B cell (primary cell): ENCODE measurements at regions not wholly inside any gene's neighbourhood (a gene's known extent, or its start where the extent isn't known, plus 50 kb on each side); places are given as distances from the start of the nearest gene placed in this dataset.
"Not testable (repeated sequence)": the region's sequence is repeated elsewhere in the genome, so short reads cannot be mapped to it uniquely, and the experiment has no call there.

Experiments used
- ATAC-seq: fragments of 200-7000 bp; cut with Tn5 transposase; one replicate; pipeline ENCODE4 v1.10.0; 2021; ENCODE audit warnings: low read depth, mild to moderate bottlenecking, moderate number of reproducible peaks, moderate library complexity
- CTCF ChIA-PET: fragments of 350-600 bp; sonication (Branson Sonifier 250); formaldehyde crosslinking; loops from one replicate; lab custom pipeline; 2021; ENCODE audit warnings: antibody characterized with exemption, inconsistent platforms; lab: Charles Lee
- POLR2A ChIA-PET: fragments of 350-600 bp; sonication (Branson Sonifier 250); formaldehyde crosslinking; loops from one replicate; lab custom pipeline; 2021; ENCODE audit warnings: antibody characterized with exemption; lab: Charles Lee
- DNase-seq: peaks from one replicate; pipeline ENCODE4 v3.0.0; 2013
- H2AFZ ChIP-seq: 2 replicates; pipeline ENCODE4 v1.6.1; 2012; ENCODE audit warnings: mild to moderate bottlenecking, low read depth, low read length; ENCODE audit not compliant: insufficient read depth, poor library complexity, severe bottlenecking
- H3K27ac ChIP-seq, 2 donors: 1 replicate in 1 of 2; 2 replicates in 1 of 2; pipeline ENCODE4 v1.5.1; 2012 to 2013; ENCODE audit warnings: low read length in 2 of 2, mild to moderate bottlenecking in 2 of 2, moderate library complexity in 1 of 2
- H3K27me3 ChIP-seq, 4 experiments: fragments of 200-600 bp in 1 of 4; sonication (generic) in 1 of 4; replicated peaks in 1 of 4; 1 replicate in 2 of 4; 2 replicates in 2 of 4; pipeline versions ENCODE4 v1.6.1 to v1.7.0; 2013 to 2016; ENCODE audit warnings: low read length in 3 of 4, mild to moderate bottlenecking in 2 of 4, mixed read lengths in 1 of 4, moderate library complexity in 1 of 4; ENCODE audit not compliant: insufficient read depth in 4 of 4, control insufficient read depth in 3 of 4; ENCODE audit errors: control extremely low read depth in 1 of 4
- H3K36me3 ChIP-seq, 2 experiments: replicated peaks in 1 of 2; 1 replicate in 1 of 2; 2 replicates in 1 of 2; pipeline versions ENCODE4 v1.6.1 to v1.7.1; 2013; ENCODE audit warnings: low read length in 1 of 2; ENCODE audit not compliant: insufficient read depth in 2 of 2, control insufficient read depth in 1 of 2; ENCODE audit errors: control extremely low read depth in 1 of 2, extremely low read depth in 1 of 2
- H3K4me1 ChIP-seq, 2 donors: fragments of 200-600 bp in 1 of 2; sonication (generic) in 1 of 2; 1 replicate in 1 of 2; 2 replicates in 1 of 2; pipeline versions ENCODE4 v1.5.1 to v1.6.1; 2013 to 2017; ENCODE audit warnings: low read length in 2 of 2; ENCODE audit not compliant: control insufficient read depth in 2 of 2, insufficient read depth in 2 of 2
- H3K4me2 ChIP-seq: replicated peaks from 2 replicates; pipeline ENCODE3; 2012; ENCODE audit warnings: mild to moderate bottlenecking, low read depth, low read length; ENCODE audit not compliant: poor library complexity, severe bottlenecking
- H3K4me3 ChIP-seq, 5 experiments: fragments of 200-600 bp in 1 of 5; sonication (generic) in 1 of 5; 1 replicate in 3 of 5; 2 replicates in 2 of 5; pipeline versions ENCODE4 v1.5.1 to v1.7.0; 2011 to 2016; ENCODE audit warnings: low read length in 4 of 5, mild to moderate bottlenecking in 4 of 5, low read depth in 2 of 5, control low read depth in 1 of 5, moderate library complexity in 1 of 5; ENCODE audit not compliant: insufficient read depth in 1 of 5; ENCODE audit errors: control extremely low read depth in 1 of 5, extremely low read depth in 1 of 5
- H3K79me2 ChIP-seq: fragments of 200-600 bp; sonication (generic); one replicate; pipeline ENCODE4 v1.6.0; 2016; ENCODE audit warnings: low read length; ENCODE audit not compliant: control insufficient read depth, insufficient read depth
- H3K9ac ChIP-seq: fragments of 200-600 bp; sonication (generic); 2 replicates; pipeline ENCODE4 v1.6.1; 2017; ENCODE audit warnings: mild to moderate bottlenecking, low read length, moderate library complexity
- H3K9me3 ChIP-seq, 3 donors: one replicate each; pipeline versions ENCODE4 v1.6.1 to v1.7.1; 2013; ENCODE audit warnings: low read length in 2 of 3; ENCODE audit not compliant: control insufficient read depth in 2 of 3, insufficient read depth in 1 of 3; ENCODE audit errors: control extremely low read depth in 1 of 3
- H4K20me1 ChIP-seq: 2 replicates; pipeline ENCODE4 v1.6.0; 2012; ENCODE audit warnings: mild to moderate bottlenecking, low read length; ENCODE audit not compliant: insufficient read depth, control insufficient read depth, poor library complexity, severe bottlenecking
- H3K27ac Mint-ChIP-seq: one replicate; pipeline ENCODE4 v1.8.0; 2021; ENCODE audit warnings: mixed read lengths
- H3K27me3 Mint-ChIP-seq: one replicate; pipeline ENCODE4 v1.8.0; 2021; ENCODE audit warnings: mixed read lengths
- H3K4me1 Mint-ChIP-seq: one replicate; pipeline ENCODE4 v1.8.0; 2021; ENCODE audit warnings: mixed read lengths
- H3K4me3 Mint-ChIP-seq: one replicate; pipeline ENCODE4 v1.8.0; 2021; ENCODE audit warnings: mixed read lengths
- H3K9me3 Mint-ChIP-seq: one replicate; pipeline ENCODE4 v1.8.0; 2022; ENCODE audit warnings: mixed read lengths; ENCODE audit not compliant: insufficient read depth
- EZH2 ChIP-seq: IDR thresholded peaks from 2 replicates; pipeline ENCODE4 v1.6.1; 2012; ENCODE audit warnings: borderline replicate concordance, low read depth, mild to moderate bottlenecking, moderate library complexity, low read length; ENCODE audit not compliant: insufficient read depth, poor library complexity, severe bottlenecking
- WGBS: methylation state at CpG from one replicate; pipeline ENCODE4 v1.1.5; 2013; ENCODE audit warnings: missing lambda C conversion rate; ENCODE audit not compliant: insufficient coverage; 5-methylcytosine and 5-hydroxymethylcytosine counted together
- intact Hi-C: fragments of 100-400 bp; cut with micrococcal nuclease; formaldehyde crosslinking; loops from one replicate; pipeline ENCODE4 v1.10.0; 2022
- TF ChIP-seq, protein P1 (sequence below): fragments of 200-600 bp; IDR thresholded peaks from one replicate; pipeline ENCODE4 v1.8.0; 2022; ENCODE audit warnings: antibody characterized with exemption, mild to moderate bottlenecking

DNA sequence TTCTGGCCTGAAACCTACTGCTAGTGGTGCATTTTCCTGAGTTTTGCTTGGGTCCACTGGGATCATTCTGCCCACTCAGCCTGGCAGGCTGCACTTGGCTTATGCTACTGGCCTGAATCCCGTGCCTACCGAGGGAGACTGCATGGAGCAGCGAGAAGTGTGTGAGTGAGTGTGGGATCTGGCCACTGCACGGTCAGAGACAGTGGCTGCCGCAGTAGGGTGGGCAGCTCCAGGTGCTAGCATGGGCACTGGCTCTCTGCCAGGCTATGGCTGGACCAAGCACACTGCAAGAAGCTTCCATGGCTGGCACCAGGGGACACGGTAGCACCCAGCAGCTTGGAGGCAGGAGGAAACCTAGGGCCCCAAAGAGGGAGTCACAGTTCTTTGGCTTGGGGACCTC, 1058.7 kb upstream of the ACO1 start:
- CTCF ChIA-PET = no interaction called here
- Histone ChIP-seq H2AFZ (no peak overlapping the region), H3K27ac (no peak overlapping the region), H4K20me1 (no peaks in the 10 kb centered on the region), H3K79me2 (no peaks in the 10 kb centered on the region), H3K4me3 (no peak overlapping the region), H3K9me3 (peaks cover 0 to under 1% (median 0%) of the 10 kb centered on the region in 3 donors), H3K4me2 (no peak overlapping the region), H3K36me3 (no peaks in the 10 kb centered on the region), H3K4me1 (peaks cover 8 to 13% of the 10 kb centered on the region in 2 donors), H3K27me3 (no peaks in the 10 kb centered on the region), H3K9ac (no peak overlapping the region)
- POLR2A ChIA-PET = no interaction called here
- no peak for ATAC-seq
- DNase-seq = no peak
- Mint-ChIP-seq H3K9me3 (no peaks in the 10 kb centered on the region), H3K27me3 (no peaks in the 10 kb centered on the region), H3K4me3 (no peak overlapping the region), H3K27ac (no peak overlapping the region), H3K4me1 (peaks cover 10% of the 10 kb centered on the region)
- no peak for TF ChIP-seq EZH2
- TF ChIP-seq, protein P1, sequence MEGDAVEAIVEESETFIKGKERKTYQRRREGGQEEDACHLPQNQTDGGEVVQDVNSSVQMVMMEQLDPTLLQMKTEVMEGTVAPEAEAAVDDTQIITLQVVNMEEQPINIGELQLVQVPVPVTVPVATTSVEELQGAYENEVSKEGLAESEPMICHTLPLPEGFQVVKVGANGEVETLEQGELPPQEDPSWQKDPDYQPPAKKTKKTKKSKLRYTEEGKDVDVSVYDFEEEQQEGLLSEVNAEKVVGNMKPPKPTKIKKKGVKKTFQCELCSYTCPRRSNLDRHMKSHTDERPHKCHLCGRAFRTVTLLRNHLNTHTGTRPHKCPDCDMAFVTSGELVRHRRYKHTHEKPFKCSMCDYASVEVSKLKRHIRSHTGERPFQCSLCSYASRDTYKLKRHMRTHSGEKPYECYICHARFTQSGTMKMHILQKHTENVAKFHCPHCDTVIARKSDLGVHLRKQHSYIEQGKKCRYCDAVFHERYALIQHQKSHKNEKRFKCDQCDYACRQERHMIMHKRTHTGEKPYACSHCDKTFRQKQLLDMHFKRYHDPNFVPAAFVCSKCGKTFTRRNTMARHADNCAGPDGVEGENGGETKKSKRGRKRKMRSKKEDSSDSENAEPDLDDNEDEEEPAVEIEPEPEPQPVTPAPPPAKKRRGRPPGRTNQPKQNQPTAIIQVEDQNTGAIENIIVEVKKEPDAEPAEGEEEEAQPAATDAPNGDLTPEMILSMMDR = no peak
- intact Hi-C loops = no loop called here
- WGBS = 89% methylated on average over 6 of the region's 6 CpGs

DNA sequence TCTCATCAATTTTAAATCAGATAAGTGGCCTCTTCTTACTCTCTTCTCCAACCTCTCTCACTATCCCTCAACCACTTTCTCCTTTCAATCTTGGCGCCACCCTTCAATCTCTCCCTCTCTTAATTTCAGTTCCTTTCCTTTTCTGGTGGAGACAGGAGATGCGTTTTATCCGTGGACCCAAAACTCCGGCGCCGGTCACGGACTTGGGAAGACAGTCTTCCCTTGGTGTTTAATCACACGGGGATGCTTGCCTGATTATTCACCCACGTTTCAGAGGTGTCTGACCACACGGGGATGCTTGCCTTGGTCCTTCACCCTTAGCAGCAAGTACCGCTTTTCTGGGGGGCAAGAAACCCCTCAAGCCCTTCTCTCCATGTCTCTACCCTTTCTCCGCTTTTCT, 1057.6 kb upstream of the ACO1 start:
- H3K9me3 ChIP-seq, H3K4me3 Mint-ChIP-seq, H3K4me1 Mint-ChIP-seq, H3K27me3 Mint-ChIP-seq, H3K79me2 ChIP-seq, POLR2A ChIA-PET, CTCF ChIA-PET, intact Hi-C loops, H3K9ac ChIP-seq, H4K20me1 ChIP-seq, H3K27ac ChIP-seq, H3K9me3 Mint-ChIP-seq, H3K36me3 ChIP-seq, H3K4me3 ChIP-seq, H3K27ac Mint-ChIP-seq, DNase-seq, H3K4me2 ChIP-seq, ATAC-seq, H2AFZ ChIP-seq, H3K27me3 ChIP-seq: not testable (repeated sequence)
- H3K4me1 ChIP-seq = peaks cover 8 to 13% of the 10 kb centered on the region in 2 donors
- 93% methylated on average over 10 of the region's 12 CpGs for WGBS
